ENCODE measurements at regions not wholly inside any gene's neighbourhood (a gene's known extent, or its start where the extent isn't known, plus 50 kb on each side); places are given as distances from the start of the nearest gene placed in this dataset.

GRCh38 chr5:2167671-2168070 is 284.9 kb upstream of the IRX4 start:
- TF ChIP-seq CTCF (IDR thresholded peaks at IDR 0.05; ENCODE audit: borderline replicate concordance, extremely low read depth, low read length, poor library complexity, severe bottlenecking) (no peak), EZH2 (IDR thresholded peaks at IDR 0.05; ENCODE audit: borderline replicate concordance, low read depth, low read length, severe bottlenecking) (no peak)

All from DND-41 (cell line).